Stimulated activated naive CD8-positive, alpha-beta T cell treated with anti-CD3 and anti-CD28 coated beads, Interleukin-15, amount 100 ng/mL, for 72 hours (primary cell): ENCODE measurements at regions not wholly inside any gene's neighbourhood (a gene's known extent, or its start where the extent isn't known, plus 50 kb on each side); places are given as distances from the start of the nearest gene placed in this dataset.

ENCODE experiments used
- ATAC-seq: fragments of 150-1000 bp; cut with Tn5 transposase; 2 replicates; pipeline ENCODE4 v1.10.0; 2021; ENCODE audit warnings: mild to moderate bottlenecking, moderate library complexity
- DNase-seq, 2 donors: peaks; one replicate each; pipeline ENCODE4 v3.0.0; 2021 to 2022
- H3K27ac Mint-ChIP-seq, 2 donors: one replicate each; pipeline ENCODE4 v1.8.0; 2022; ENCODE audit warnings: mild to moderate bottlenecking in 2 of 2, mixed read lengths in 2 of 2, moderate library complexity in 2 of 2
- H3K27me3 Mint-ChIP-seq: one replicate; pipeline ENCODE4 v1.8.0; 2022; ENCODE audit warnings: mixed read lengths
- H3K4me1 Mint-ChIP-seq: one replicate; pipeline ENCODE4 v1.8.0; 2022; ENCODE audit warnings: mild to moderate bottlenecking, mixed read lengths
- H3K4me3 Mint-ChIP-seq, 2 donors: one replicate each; pipeline ENCODE4 v1.8.0; 2022; ENCODE audit warnings: mild to moderate bottlenecking in 2 of 2, mixed read lengths in 2 of 2, moderate library complexity in 1 of 2
- H3K9me3 Mint-ChIP-seq, 2 donors: one replicate each; pipeline ENCODE4 v1.8.0; 2022; ENCODE audit warnings: mixed read lengths in 2 of 2

- ATAC-seq (no peak), DNase-seq (no peak)
- H3K27me3 Mint-ChIP-seq = peaks cover 36% of the 10 kb centered on the region
- no peak overlapping the region for H3K4me3 Mint-ChIP-seq
- no peaks in the 10 kb centered on the region for H3K4me1 Mint-ChIP-seq
- no peaks in the 10 kb centered on the region for H3K9me3 Mint-ChIP-seq
- peak overlapping the region in 1 of 2 donors; percentile 90 for H3K27ac Mint-ChIP-seq
Measured at GRCh38 chr9:107431461-107431860, 58.1 kb downstream of the KLF4 start.

- H3K27ac Mint-ChIP-seq = no peak overlapping the region
- no peak overlapping the region for H3K4me3 Mint-ChIP-seq
- ATAC-seq = no peak
- peaks cover 5% of the 10 kb centered on the region for H3K4me1 Mint-ChIP-seq
- peaks cover 38% of the 10 kb centered on the region for H3K27me3 Mint-ChIP-seq
- no peaks in the 10 kb centered on the region for H3K9me3 Mint-ChIP-seq
- DNase-seq = no peak
Measured at GRCh38 chr9:107430071-107430470, 59.5 kb downstream of the KLF4 start.

- Mint-ChIP-seq H3K4me1 (peaks cover 9% of the 10 kb centered on the region), H3K27me3 (peaks cover 32% of the 10 kb centered on the region), H3K9me3 (no peaks in the 10 kb centered on the region), H3K27ac (no peak overlapping the region), H3K4me3 (no peak overlapping the region)
- no peak for DNase-seq
- no peak for ATAC-seq
Measured at GRCh38 chr9:107426126-107426525, 63.4 kb downstream of the KLF4 start.

- Mint-ChIP-seq H3K27me3 (peaks cover 32% of the 10 kb centered on the region), H3K4me1 (peaks cover 9% of the 10 kb centered on the region), H3K4me3 (peak overlapping the region; percentile 63 to 84), H3K27ac (no peak overlapping the region), H3K9me3 (no peaks in the 10 kb centered on the region)
- ATAC-seq (peak; percentile 84), DNase-seq (peak; percentile 61 to 62)
Measured at GRCh38 chr9:107425101-107426025, 64.2 kb downstream of the KLF4 start.

- H3K4me1 Mint-ChIP-seq = peaks cover 9% of the 10 kb centered on the region
- peaks cover 37% of the 10 kb centered on the region for H3K27me3 Mint-ChIP-seq
- DNase-seq (no peak), ATAC-seq (no peak)
- no peaks in the 10 kb centered on the region for H3K9me3 Mint-ChIP-seq
- H3K4me3 Mint-ChIP-seq = no peak overlapping the region
- no peak overlapping the region for H3K27ac Mint-ChIP-seq
Measured at GRCh38 chr9:107423540-107423939, 66.0 kb downstream of the KLF4 start.

GRCh38 chr9:107422189-107423185, 67.1 kb downstream of the KLF4 start:
- peak; percentile 22 to 35 for DNase-seq
- ATAC-seq = peak; percentile 63
- Mint-ChIP-seq H3K27ac (no peak overlapping the region), H3K4me1 (peaks cover 9% of the 10 kb centered on the region), H3K4me3 (no peak overlapping the region), H3K9me3 (no peaks in the 10 kb centered on the region), H3K27me3 (peaks cover 37% of the 10 kb centered on the region)

GRCh38 chr9:107410420-107410819, 79.1 kb downstream of the KLF4 start:
- Mint-ChIP-seq H3K4me1 (no peaks in the 10 kb centered on the region), H3K27ac (no peak overlapping the region), H3K27me3 (peaks cover 13% of the 10 kb centered on the region), H3K4me3 (no peak overlapping the region), H3K9me3 (no peaks in the 10 kb centered on the region)
- DNase-seq = no peak
- no peak for ATAC-seq

- Mint-ChIP-seq H3K4me1 (no peaks in the 10 kb centered on the region), H3K27me3 (peaks cover 13% of the 10 kb centered on the region), H3K9me3 (no peaks in the 10 kb centered on the region), H3K4me3 (no peak overlapping the region), H3K27ac (no peak overlapping the region)
- DNase-seq = no peak
- ATAC-seq = no peak
Measured at GRCh38 chr9:107409581-107410389, 79.8 kb downstream of the KLF4 start.

- no peak for DNase-seq
- no peak overlapping the region for H3K27ac Mint-ChIP-seq
- H3K4me1 Mint-ChIP-seq = no peaks in the 10 kb centered on the region
- H3K27me3 Mint-ChIP-seq = peaks cover 6% of the 10 kb centered on the region
- no peak for ATAC-seq
- H3K9me3 Mint-ChIP-seq = no peaks in the 10 kb centered on the region
- no peak overlapping the region for H3K4me3 Mint-ChIP-seq
Measured at GRCh38 chr9:107407675-107408074, 81.9 kb downstream of the KLF4 start.

GRCh38 chr9:107405511-107405910, 84.1 kb downstream of the KLF4 start:
- no peak for DNase-seq
- Mint-ChIP-seq H3K4me3 (no peak overlapping the region), H3K27ac (no peak overlapping the region), H3K4me1 (no peaks in the 10 kb centered on the region), H3K27me3 (peaks cover 13% of the 10 kb centered on the region), H3K9me3 (no peaks in the 10 kb centered on the region)
- no peak for ATAC-seq

- ATAC-seq = no peak
- H3K9me3 Mint-ChIP-seq = no peaks in the 10 kb centered on the region
- no peak overlapping the region for H3K4me3 Mint-ChIP-seq
- no peak overlapping the region for H3K27ac Mint-ChIP-seq
- H3K27me3 Mint-ChIP-seq = peaks cover 13% of the 10 kb centered on the region
- no peaks in the 10 kb centered on the region for H3K4me1 Mint-ChIP-seq
- no peak for DNase-seq
Measured at GRCh38 chr9:107404736-107405135, 84.8 kb downstream of the KLF4 start.

- H3K4me3 Mint-ChIP-seq = no peak overlapping the region
- H3K9me3 Mint-ChIP-seq = no peaks in the 10 kb centered on the region
- ATAC-seq (no peak), DNase-seq (no peak)
- no peak overlapping the region for H3K27ac Mint-ChIP-seq
- peaks cover 13% of the 10 kb centered on the region for H3K27me3 Mint-ChIP-seq
- no peaks in the 10 kb centered on the region for H3K4me1 Mint-ChIP-seq
Measured at GRCh38 chr9:107404161-107404560, 85.4 kb downstream of the KLF4 start.

GRCh38 chr9:107397076-107398044, 92.2 kb downstream of the KLF4 start:
- peak; percentile 43 for ATAC-seq
- Mint-ChIP-seq H3K4me3 (no peak overlapping the region), H3K9me3 (no peaks in the 10 kb centered on the region), H3K27me3 (peaks cover 13% of the 10 kb centered on the region), H3K4me1 (no peaks in the 10 kb centered on the region), H3K27ac (no peak overlapping the region)
- DNase-seq = no peak

GRCh38 chr9:107394264-107394663, 95.3 kb downstream of the KLF4 start:
- Mint-ChIP-seq H3K27me3 (no peaks in the 10 kb centered on the region), H3K4me3 (no peak overlapping the region), H3K27ac (no peak overlapping the region), H3K4me1 (no peaks in the 10 kb centered on the region), H3K9me3 (no peaks in the 10 kb centered on the region)
- ATAC-seq = no peak
- no peak for DNase-seq
